ENCODE measurements at regions not wholly inside any gene's neighbourhood (a gene's known extent, or its start where the extent isn't known, plus 50 kb on each side); places are given as distances from the start of the nearest gene placed in this dataset.

GRCh38 chr6:5946701-5947100 is 60.0 kb downstream of the NRN1 start:
- no peak for DNase-seq

GRCh38 chr6:5946181-5946580 is 60.5 kb downstream of the NRN1 start:
- DNase-seq, result no peak

- no peak for DNase-seq
These were observed 63.1 kb downstream of the NRN1 start for GRCh38 chr6:5943591-5943990.

GRCh38 chr6:5942591-5942990 is 64.1 kb downstream of the NRN1 start:
- DNase-seq, result no peak

GRCh38 chr6:5941188-5941587 is 65.5 kb downstream of the NRN1 start:
- no peak for DNase-seq

- no peak for DNase-seq
These were observed 67.8 kb downstream of the NRN1 start for GRCh38 chr6:5938934-5939333.

GRCh38 chr6:5937936-5938706 is 68.6 kb downstream of the NRN1 start:
- DNase-seq, result no peak

GRCh38 chr6:5937169-5937909 is 69.4 kb downstream of the NRN1 start:
- no peak for DNase-seq

- DNase-seq, result no peak
These were observed 70.1 kb downstream of the NRN1 start for GRCh38 chr6:5936631-5937030.

- no peak for DNase-seq
These were observed 70.6 kb downstream of the NRN1 start for GRCh38 chr6:5936140-5936539.

GRCh38 chr6:5930968-5931367 is 75.8 kb downstream of the NRN1 start:
- no peak for DNase-seq

GRCh38 chr6:5930143-5930770 is 76.5 kb downstream of the NRN1 start:
- DNase-seq, result no peak

- no peak for DNase-seq
These were observed 82.9 kb downstream of the NRN1 start for GRCh38 chr6:5923840-5924239.

GRCh38 chr6:5922230-5922629 is 84.5 kb downstream of the NRN1 start:
- DNase-seq, result no peak

- DNase-seq, result no peak
These were observed 97.0 kb downstream of the NRN1 start for GRCh38 chr6:5909721-5910120.

GRCh38 chr6:5906842-5907241 is 99.9 kb downstream of the NRN1 start:
- DNase-seq, result no peak

- DNase-seq, result no peak
These were observed 100.4 kb downstream of the NRN1 start for GRCh38 chr6:5906340-5906670.

- no peak for DNase-seq
These were observed 101.0 kb downstream of the NRN1 start for GRCh38 chr6:5905431-5906339.

- DNase-seq, result no peak
These were observed 102.2 kb downstream of the NRN1 start for GRCh38 chr6:5904532-5904931.

GRCh38 chr6:5899216-5900045 is 107.3 kb downstream of the NRN1 start:
- no peak for DNase-seq

GRCh38 chr6:5898563-5898962 is 108.2 kb downstream of the NRN1 start:
- DNase-seq, result no peak

GRCh38 chr6:5898102-5898501 is 108.6 kb downstream of the NRN1 start:
- DNase-seq, result no peak
